ENCODE measurements at regions not wholly inside any gene's neighbourhood (a gene's known extent, or its start where the extent isn't known, plus 50 kb on each side); places are given as distances from the start of the nearest gene placed in this dataset.

- no peaks in the 10 kb centered on the region for H3K27me3 ChIP-seq
- H3K36me3 ChIP-seq, result no peaks in the 10 kb centered on the region
- no peaks in the 10 kb centered on the region for H3K9me3 ChIP-seq
- intact Hi-C loops (cut with DNase I), result loop anchor here in 4 of 10 donors (5.0 to 10.0 kb wide), 3 partner anchors 187 to 387 kb away; no protein-coding TSS in a partner anchor
- ATAC-seq, result no peak
- H3K27ac ChIP-seq, result no peak overlapping the region
- no peak overlapping the region for H3K4me3 ChIP-seq
- H3K4me1 ChIP-seq, result no peaks in the 10 kb centered on the region
- WGBS, 2 donors, result 91 to 94% methylated on average over 4 of the region's 4 CpGs
- no peak for DNase-seq
- TF ChIP-seq, protein P1, sequence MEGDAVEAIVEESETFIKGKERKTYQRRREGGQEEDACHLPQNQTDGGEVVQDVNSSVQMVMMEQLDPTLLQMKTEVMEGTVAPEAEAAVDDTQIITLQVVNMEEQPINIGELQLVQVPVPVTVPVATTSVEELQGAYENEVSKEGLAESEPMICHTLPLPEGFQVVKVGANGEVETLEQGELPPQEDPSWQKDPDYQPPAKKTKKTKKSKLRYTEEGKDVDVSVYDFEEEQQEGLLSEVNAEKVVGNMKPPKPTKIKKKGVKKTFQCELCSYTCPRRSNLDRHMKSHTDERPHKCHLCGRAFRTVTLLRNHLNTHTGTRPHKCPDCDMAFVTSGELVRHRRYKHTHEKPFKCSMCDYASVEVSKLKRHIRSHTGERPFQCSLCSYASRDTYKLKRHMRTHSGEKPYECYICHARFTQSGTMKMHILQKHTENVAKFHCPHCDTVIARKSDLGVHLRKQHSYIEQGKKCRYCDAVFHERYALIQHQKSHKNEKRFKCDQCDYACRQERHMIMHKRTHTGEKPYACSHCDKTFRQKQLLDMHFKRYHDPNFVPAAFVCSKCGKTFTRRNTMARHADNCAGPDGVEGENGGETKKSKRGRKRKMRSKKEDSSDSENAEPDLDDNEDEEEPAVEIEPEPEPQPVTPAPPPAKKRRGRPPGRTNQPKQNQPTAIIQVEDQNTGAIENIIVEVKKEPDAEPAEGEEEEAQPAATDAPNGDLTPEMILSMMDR (IDR thresholded peaks at IDR 0.05), result no peak
Observed at GRCh38 chr2:71991397-71991796, 156.3 kb downstream of the CYP26B1 start.

- intact Hi-C loops (cut with DNase I), result loop anchor here in 4 of 10 donors (5.0 to 10.0 kb wide), 3 partner anchors 186 to 386 kb away; no protein-coding TSS in a partner anchor
- ATAC-seq (no peak), DNase-seq (no peak)
- WGBS, 2 donors, result 90% methylated on average over 3 of the region's 3 CpGs
- no peaks in the 10 kb centered on the region for H3K4me1 ChIP-seq
- no peaks in the 10 kb centered on the region for H3K9me3 ChIP-seq
- no peak overlapping the region for H3K27ac ChIP-seq
- no peak overlapping the region for H3K4me3 ChIP-seq
- H3K27me3 ChIP-seq, result no peaks in the 10 kb centered on the region
- TF ChIP-seq, protein P1 (IDR thresholded peaks at IDR 0.05), result no peak
- H3K36me3 ChIP-seq, result no peaks in the 10 kb centered on the region
Observed at GRCh38 chr2:71990826-71991225, 156.8 kb downstream of the CYP26B1 start.

DNA sequence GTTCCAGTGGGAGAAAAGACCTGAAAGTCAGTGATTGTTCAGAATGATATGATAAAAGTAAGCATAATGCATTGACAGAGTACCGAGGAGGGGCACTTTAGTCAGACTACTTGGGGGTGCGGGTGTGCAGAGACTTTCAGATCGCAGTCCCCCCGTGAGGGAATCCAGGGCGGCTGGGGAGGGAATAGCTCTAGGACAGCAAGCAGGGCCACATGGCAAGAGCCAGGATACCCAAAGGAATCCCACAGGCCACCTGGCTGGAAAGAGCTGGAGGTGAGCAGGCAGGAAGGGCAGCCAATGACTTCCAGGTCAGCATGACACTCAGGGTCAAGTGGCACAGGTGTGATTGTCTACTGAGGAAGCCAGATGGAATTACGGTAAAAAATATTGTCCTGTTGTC is 157.5 kb downstream of the CYP26B1 start:
- TF ChIP-seq, protein P1 (IDR thresholded peaks at IDR 0.05), result no peak
- Histone ChIP-seq H3K27ac (no peak overlapping the region), H3K36me3 (no peaks in the 10 kb centered on the region), H3K27me3 (no peaks in the 10 kb centered on the region), H3K4me3 (no peak overlapping the region), H3K9me3 (no peaks in the 10 kb centered on the region), H3K4me1 (no peaks in the 10 kb centered on the region)
- no peak for ATAC-seq
- DNase-seq, result no peak
- intact Hi-C loops (cut with DNase I), result loop anchor here in 4 of 10 donors (5.0 to 10.0 kb wide), 3 partner anchors 185 to 385 kb away; no protein-coding TSS in a partner anchor
- WGBS, 2 donors, result 93% methylated on average over 6 of the region's 6 CpGs

GRCh38 chr2:71989671-71990070 is 158.0 kb downstream of the CYP26B1 start:
- DNase-seq, result no peak
- intact Hi-C loops (cut with DNase I), result loop anchor here in 4 of 10 donors (5.0 to 10.0 kb wide), 3 partner anchors 185 to 385 kb away; no protein-coding TSS in a partner anchor

More at GRCh38 chr2:71989671-71990070, 158.0 kb downstream of the CYP26B1 start:
- H3K4me1 ChIP-seq, result no peaks in the 10 kb centered on the region
- no peak overlapping the region for H3K4me3 ChIP-seq
- no peaks in the 10 kb centered on the region for H3K27me3 ChIP-seq
- no peak overlapping the region for H3K27ac ChIP-seq
- TF ChIP-seq, protein P1 (IDR thresholded peaks at IDR 0.05), result no peak
- H3K36me3 ChIP-seq, result no peaks in the 10 kb centered on the region
- 89 to 96% methylated on average over 5 of the region's 5 CpGs for WGBS, 2 donors
- ATAC-seq, result no peak
- H3K9me3 ChIP-seq, result no peaks in the 10 kb centered on the region
